NCI-H446 treated with DMSO at 0.1 percent for 48 hours (cell line): ENCODE measurements at regions not wholly inside any gene's neighbourhood (a gene's known extent, or its start where the extent isn't known, plus 50 kb on each side); places are given as distances from the start of the nearest gene placed in this dataset.
A peak's percentile ranks its signal among the peaks of the same experiment; 100 is the strongest.

Experiments used
- DNase-seq: peaks from one replicate; lab custom pipeline; 2025; lab: John Stamatoyannopoulos, UW

- DNase-seq, result no peak
These were observed 76.6 kb upstream of the PRDX6 start for GRCh38 chr1:173400387-173400995.

GRCh38 chr1:173403996-173404395, 73.1 kb upstream of the PRDX6 start:
- no peak for DNase-seq

GRCh38 chr1:173405281-173405680, 71.9 kb upstream of the PRDX6 start:
- DNase-seq, result no peak

- DNase-seq, result no peak
These were observed 71.3 kb upstream of the PRDX6 start for GRCh38 chr1:173405834-173406233.

- DNase-seq, result no peak
These were observed 70.3 kb upstream of the PRDX6 start for GRCh38 chr1:173406783-173407230.

GRCh38 chr1:173407846-173408245, 69.3 kb upstream of the PRDX6 start:
- DNase-seq, result no peak

- no peak for DNase-seq
These were observed 68.2 kb upstream of the PRDX6 start for GRCh38 chr1:173408886-173409285.

- DNase-seq, result no peak
These were observed 67.5 kb upstream of the PRDX6 start for GRCh38 chr1:173409613-173410012.

GRCh38 chr1:173410133-173410793, 66.9 kb upstream of the PRDX6 start:
- DNase-seq, result no peak

- no peak for DNase-seq
These were observed 66.3 kb upstream of the PRDX6 start for GRCh38 chr1:173410794-173411236.

- no peak for DNase-seq
These were observed 65.0 kb upstream of the PRDX6 start for GRCh38 chr1:173411835-173412742.

GRCh38 chr1:173413271-173413707, 63.8 kb upstream of the PRDX6 start:
- DNase-seq, result no peak

- DNase-seq, result no peak
These were observed 63.0 kb upstream of the PRDX6 start for GRCh38 chr1:173414136-173414535.

- DNase-seq, result no peak
These were observed 62.5 kb upstream of the PRDX6 start for GRCh38 chr1:173414539-173415226.

- DNase-seq, result no peak
These were observed 61.6 kb upstream of the PRDX6 start for GRCh38 chr1:173415490-173415889.

GRCh38 chr1:173415905-173416450, 61.2 kb upstream of the PRDX6 start:
- DNase-seq, result no peak

GRCh38 chr1:173417563-173417962, 59.6 kb upstream of the PRDX6 start:
- no peak for DNase-seq

- no peak for DNase-seq
These were observed 58.8 kb upstream of the PRDX6 start for GRCh38 chr1:173418107-173418985.

GRCh38 chr1:173420330-173420806, 56.8 kb upstream of the PRDX6 start:
- DNase-seq, result peak; percentile 46

GRCh38 chr1:173421286-173421685, 55.8 kb upstream of the PRDX6 start:
- DNase-seq, result no peak

GRCh38 chr1:173421789-173422188, 55.3 kb upstream of the PRDX6 start:
- no peak for DNase-seq
